DMS153 (cell line): ENCODE measurements at regions not wholly inside any gene's neighbourhood (a gene's known extent, or its start where the extent isn't known, plus 50 kb on each side); places are given as distances from the start of the nearest gene placed in this dataset.

ENCODE experiments used
- DNase-seq: peaks from one replicate; lab custom pipeline; 2025; lab: John Stamatoyannopoulos, UW

DNA sequence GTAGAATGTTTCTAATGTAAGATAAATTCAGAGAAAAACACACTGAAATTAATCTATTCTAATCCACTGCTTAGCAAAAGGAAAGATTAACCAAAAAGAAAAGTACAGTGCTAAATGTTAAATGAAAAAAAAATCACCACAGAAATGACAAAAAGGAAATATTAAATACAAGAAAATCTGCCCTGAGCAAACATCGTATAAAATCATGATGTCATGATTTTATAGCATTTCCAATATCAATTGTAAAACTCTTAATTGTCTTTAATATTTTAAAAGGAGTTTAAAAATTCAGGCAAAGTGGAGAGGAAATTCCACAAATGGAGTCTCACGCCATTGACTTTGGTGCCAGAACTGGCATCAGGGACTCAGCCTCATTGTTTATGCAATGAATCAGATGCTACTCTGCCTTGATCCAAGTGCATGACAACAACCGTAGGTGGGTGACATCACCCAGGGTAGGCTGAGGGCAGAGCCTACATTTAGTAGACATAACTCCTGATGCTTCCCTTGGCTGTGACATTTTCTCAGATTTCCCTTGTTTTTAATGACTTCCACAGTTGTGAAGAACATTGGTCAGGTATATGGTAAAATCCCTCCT lies 696.8 kb downstream of the SEMA5A start:
- DNase-seq = no peak

DNA sequence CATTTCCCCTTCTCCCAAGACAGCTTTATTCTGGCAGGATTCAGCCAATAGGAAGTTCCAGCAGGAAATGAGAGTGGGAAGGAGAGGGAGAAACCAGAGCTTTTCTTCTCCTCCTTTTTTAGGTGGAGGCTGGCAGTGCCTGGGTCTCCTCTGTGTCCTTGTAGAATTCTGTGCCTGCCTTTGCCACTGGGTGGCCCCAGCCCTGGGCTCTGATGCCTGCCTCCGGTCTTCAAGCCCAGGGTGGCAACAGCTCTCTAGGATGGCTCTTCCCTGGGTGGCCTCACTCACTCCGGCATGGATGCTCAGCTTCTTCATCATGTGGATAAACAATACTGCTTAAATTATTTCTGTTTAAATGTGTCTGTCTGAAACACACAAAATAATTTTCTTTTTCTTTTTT lies 694.8 kb downstream of the SEMA5A start:
- DNase-seq = no peak

GRCh38 chr5:8857051-8857450 lies 688.8 kb downstream of the SEMA5A start:
- no peak for DNase-seq

GRCh38 chr5:8861764-8862163 lies 684.1 kb downstream of the SEMA5A start:
- DNase-seq = peak; percentile 59

- DNase-seq = peak; percentile 46
These were observed 681.8 kb downstream of the SEMA5A start for GRCh38 chr5:8864053-8864452.

GRCh38 chr5:8865266-8865665 lies 680.6 kb downstream of the SEMA5A start:
- peak; percentile 21 for DNase-seq

- DNase-seq = no peak
These were observed 680.0 kb downstream of the SEMA5A start for GRCh38 chr5:8865686-8866374.

GRCh38 chr5:8868283-8868682 lies 677.6 kb downstream of the SEMA5A start:
- DNase-seq = no peak

DNA sequence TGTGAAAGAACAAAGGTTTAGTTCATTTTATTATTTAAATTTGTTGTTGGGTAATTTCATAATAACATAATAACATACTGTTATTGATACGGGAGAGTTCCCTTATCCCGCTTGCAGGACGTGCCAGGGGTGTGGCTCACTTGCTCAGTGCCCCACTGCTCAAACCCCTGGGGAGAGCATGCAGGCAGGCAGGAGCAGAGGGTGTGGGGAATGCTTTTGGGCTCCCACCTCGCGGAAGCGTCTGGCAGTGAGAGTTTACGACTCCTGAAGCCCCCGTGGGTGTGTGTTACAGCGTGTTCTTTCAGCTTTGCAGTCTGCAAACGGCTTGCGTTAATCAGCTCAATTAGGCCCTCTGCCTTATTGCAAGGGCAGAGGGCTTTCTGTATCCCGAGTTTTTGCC lies 675.9 kb downstream of the SEMA5A start:
- DNase-seq = no peak

DNA sequence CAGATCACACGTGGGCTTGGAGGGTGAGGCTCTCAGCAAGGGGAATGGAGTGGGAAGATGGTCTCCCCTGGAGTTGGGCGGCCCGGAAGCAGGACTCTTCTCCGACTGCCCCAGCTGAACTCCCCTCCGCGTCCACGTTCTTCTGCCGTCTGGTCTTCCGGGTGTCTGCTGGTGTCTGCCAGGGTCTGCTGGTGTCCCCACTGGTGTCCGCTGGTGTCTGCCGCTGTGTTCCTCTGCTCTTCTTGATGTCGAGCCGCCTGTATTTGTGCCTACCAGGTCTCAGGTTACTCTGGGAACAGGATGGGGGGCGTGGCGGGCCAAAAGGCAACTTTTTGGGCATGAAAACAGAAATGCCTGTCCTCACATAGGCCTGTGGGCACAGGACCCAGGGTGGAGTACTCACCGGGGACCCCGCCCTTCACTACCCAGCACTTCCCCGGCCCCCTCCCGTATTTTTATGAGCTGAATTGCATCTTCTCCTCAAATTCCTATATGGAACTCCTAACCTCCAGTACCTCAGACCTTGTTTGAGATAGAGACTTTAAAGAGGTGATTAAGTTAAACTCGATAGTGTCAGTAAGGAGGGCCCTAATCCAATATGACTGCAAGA lies 675.4 kb downstream of the SEMA5A start:
- DNase-seq = no peak

- DNase-seq = no peak
These were observed 674.9 kb downstream of the SEMA5A start for GRCh38 chr5:8870959-8871355.

DNA sequence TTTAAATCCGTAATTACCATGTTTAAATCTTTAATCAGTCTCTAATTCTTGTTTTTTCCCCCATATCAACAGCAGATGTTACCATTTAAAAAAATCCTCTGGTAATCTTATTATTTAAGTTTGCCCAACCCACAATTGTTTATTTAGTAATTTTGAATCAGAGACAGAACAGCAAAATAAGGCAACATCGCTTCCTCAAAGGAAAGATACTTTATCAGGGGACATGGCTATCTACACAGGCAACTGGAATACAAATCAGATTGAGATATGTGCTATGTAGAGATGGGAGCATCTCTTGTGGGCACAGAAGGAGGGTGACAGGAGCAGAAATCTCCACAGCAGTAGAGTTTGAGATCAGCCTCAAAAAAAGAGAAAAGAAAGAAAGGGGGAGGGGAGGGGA lies 674.4 kb downstream of the SEMA5A start:
- DNase-seq = no peak

DNA sequence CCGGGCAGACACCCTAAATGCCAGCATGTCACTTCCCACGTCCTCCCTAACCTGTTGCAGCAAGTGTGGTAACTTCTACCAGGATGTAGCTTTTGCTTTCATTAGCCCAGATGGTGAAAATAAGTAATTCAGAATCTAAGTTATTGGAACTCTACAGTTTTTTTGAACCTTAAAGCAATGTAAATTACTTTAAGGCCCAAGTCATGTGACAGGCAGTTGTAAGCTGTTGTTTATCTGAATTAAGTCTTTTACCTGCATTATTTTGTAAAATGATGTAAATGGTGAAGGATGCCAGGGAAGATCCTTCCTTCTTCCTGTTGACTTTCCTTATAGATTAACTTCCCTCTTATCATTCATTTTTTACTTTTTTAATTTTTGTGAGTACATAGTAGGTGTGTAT lies 670.2 kb downstream of the SEMA5A start:
- DNase-seq = no peak

GRCh38 chr5:8879248-8879647 lies 666.6 kb downstream of the SEMA5A start:
- DNase-seq = no peak

DNA sequence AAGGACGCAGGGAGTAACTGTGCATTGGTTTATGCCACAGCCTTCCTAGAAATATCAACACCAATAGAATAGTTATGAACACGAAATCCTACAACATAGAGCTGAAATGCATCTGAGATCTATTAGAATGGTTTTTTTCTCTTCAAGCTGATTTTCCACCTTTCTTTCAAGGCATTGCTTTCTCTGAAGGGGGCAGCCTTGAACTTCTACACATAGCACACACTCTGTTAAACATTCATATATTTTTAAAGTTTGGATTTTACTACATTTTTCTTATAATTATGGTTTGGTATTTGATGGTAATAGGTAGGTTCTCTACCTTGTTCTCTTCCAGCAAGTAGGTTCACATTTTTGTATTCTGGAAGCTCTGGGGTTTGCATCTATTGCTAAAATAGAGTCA lies 661.8 kb downstream of the SEMA5A start:
- no peak for DNase-seq

GRCh38 chr5:8892926-8893325 lies 652.9 kb downstream of the SEMA5A start:
- DNase-seq = no peak

DNA sequence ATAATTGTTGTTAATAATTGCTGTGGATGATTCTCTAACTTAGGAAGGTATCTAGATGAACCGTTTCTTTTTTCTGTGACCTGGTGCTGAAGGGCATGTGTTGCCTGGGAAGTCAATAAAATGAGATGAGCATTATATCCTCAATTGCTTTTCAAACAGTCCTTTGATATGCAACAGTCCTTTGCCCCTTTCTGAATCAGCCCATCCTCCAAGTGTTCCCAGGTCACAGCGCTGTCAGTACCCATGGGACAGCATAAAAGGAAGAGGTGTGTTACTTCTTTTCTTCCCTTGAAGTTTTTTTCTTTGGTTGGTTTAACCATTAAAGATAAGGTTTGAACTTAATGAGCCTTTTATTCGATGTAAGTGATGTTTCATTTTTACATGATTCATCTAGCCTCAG lies 651.8 kb downstream of the SEMA5A start:
- DNase-seq = no peak

- no peak for DNase-seq
These were observed 650.8 kb downstream of the SEMA5A start for GRCh38 chr5:8895062-8895461.

DNA sequence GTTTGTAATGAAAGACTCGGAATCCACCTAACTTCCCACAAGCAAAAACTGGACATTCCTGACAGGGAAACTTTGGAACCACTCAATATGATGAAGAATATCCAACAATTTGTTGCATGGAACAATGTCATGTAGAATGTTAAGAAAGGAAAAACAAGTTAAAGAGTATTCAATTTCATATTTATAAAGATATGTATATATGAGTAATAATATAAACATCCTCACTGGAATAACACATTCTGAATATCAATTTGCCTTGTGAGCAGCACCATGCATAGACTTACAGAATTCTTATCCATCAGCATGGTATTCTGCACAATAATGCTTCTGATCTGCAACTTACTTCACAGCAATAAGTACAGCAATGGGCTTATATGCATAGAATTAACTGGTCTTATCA lies 650.3 kb downstream of the SEMA5A start:
- DNase-seq = no peak

DNA sequence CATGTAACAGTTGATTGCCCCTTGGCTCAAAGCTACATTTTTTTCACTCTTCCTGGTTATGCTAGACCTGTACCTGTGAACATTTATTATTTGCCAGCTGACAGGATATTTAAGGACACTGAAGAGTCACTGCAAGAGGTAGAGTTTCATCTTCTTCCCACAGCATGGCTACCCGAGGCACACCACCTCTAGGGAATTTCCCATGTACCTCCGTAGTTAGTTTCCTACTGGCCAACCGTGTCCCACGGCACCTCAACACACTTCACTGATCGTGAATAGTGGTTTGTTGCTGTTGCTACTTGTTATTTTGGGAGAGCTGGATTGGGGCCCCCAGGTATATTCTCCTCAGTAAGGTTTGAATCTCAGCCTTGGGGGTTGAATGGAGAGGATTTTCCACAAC lies 648.6 kb downstream of the SEMA5A start:
- DNase-seq = no peak

DNA sequence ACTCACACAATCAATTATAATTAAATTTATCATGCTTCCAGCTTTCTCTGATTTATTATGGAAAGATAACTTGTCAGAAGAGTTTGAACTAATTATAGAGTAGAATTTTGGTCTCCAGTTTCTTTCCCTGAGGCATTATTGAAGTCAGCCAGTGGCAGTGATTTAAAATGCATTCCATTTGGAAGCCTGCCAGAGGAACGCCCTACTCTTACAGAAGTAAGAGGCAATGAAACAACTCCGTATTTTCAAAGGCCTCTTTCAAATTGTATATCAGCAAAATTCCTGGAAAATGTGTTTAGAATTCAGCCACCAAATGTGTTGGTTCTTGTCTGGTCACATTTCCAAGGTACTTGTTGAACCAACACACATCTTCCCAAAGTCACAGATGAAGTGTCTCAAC lies 640.9 kb downstream of the SEMA5A start:
- DNase-seq = peak; percentile 56

DNA sequence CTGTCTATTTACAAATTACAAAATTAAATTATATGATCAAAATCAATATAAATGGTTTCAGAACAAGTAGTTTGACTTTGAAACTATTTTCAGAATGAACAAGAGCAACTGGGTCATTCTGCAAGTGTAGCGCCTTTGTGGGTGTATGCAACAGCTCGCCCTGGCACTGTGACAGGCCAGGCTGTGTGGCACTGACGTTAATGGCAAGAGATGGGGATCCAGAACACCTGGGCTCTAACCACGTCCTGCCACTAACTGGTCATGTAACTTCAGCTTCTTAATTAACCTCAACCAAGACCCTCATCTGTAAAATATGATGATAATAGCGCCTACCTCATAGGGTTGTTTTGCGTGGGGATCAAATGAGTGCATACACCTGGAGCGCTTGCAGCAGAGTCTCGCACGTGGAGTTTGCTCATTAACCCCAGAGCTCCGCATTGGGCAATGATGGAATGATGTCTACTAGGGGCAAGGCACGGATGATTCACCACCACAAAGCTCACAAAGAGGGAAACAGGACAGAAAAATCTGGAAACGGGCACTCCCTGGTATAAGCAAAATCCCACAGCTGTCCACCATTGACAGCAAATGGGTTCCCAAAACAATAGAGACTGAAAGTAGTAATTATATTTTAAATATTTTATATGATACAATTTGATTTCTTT lies 639.4 kb downstream of the SEMA5A start:
- DNase-seq = no peak

GRCh38 chr5:8907168-8907868 lies 638.6 kb downstream of the SEMA5A start:
- DNase-seq = no peak
